NT2/D1 (cell line): ENCODE measurements at regions not wholly inside any gene's neighbourhood (a gene's known extent, or its start where the extent isn't known, plus 50 kb on each side); places are given as distances from the start of the nearest gene placed in this dataset.

Experiments used
- DNase-seq: peaks from one replicate; pipeline ENCODE4 v3.0.0-alpha.2; 2011; ENCODE audit warnings: low read depth, low spot score
- H3K27me3 ChIP-seq: 2 replicates; pipeline ENCODE4 v1.6.0; 2011; ENCODE audit warnings: mild to moderate bottlenecking; ENCODE audit not compliant: insufficient read length, insufficient read depth
- H3K36me3 ChIP-seq: 2 replicates; pipeline ENCODE4 v1.6.1; 2011; ENCODE audit warnings: mild to moderate bottlenecking, low read length, mixed read lengths; ENCODE audit not compliant: insufficient read depth, insufficient read length
- H3K4me1 ChIP-seq: 2 replicates; pipeline ENCODE4 v1.5.1; 2011; ENCODE audit not compliant: insufficient read depth, insufficient read length
- H3K4me3 ChIP-seq: 2 replicates; pipeline ENCODE4 v1.5.1; 2011; ENCODE audit warnings: low read depth; ENCODE audit not compliant: insufficient read length
- H3K9ac ChIP-seq: 2 replicates; pipeline ENCODE4 v1.6.0; 2011; ENCODE audit warnings: low read depth; ENCODE audit not compliant: insufficient read length
- H3K9me3 ChIP-seq: 2 replicates; pipeline ENCODE4 v1.5.1; 2011; ENCODE audit warnings: mild to moderate bottlenecking, low read length; ENCODE audit not compliant: insufficient read depth
- SUZ12 ChIP-seq: IDR thresholded peaks from 2 replicates; pipeline ENCODE4 v1.6.1; 2011; ENCODE audit not compliant: insufficient read length, insufficient read depth; ENCODE audit errors: extremely low read depth
- YY1 ChIP-seq: IDR thresholded peaks from 2 replicates; pipeline ENCODE4 v1.6.1; 2011; ENCODE audit not compliant: insufficient read length, insufficient read depth
- ZNF274 ChIP-seq: IDR thresholded peaks from 2 replicates; pipeline ENCODE4 v1.6.1; 2011; ENCODE audit warnings: mild to moderate bottlenecking, low read depth, low read length

DNA sequence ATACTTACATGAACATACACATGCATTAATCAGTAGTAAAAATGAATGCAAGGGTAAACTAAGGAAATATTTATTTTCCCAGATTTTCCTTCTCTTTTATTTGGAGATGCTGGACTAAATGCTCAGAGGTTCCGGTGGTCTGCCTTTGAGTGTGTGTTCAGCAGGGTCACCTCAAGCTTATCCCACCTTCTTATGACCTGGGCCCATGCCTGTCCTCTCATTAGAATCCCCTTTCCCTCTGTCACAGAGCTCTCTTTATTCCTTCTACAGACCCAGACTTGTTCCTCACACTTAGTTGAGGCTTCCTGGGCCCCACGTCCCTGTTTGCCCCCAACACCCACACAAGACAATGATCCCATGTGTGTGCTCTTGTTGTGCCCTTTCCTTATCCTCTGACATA, 61.6 kb upstream of the TOP3B start:
- no peaks in the 10 kb centered on the region for H3K36me3 ChIP-seq
- TF ChIP-seq ZNF274 (no peak), SUZ12 (no peak)
- H3K4me1 ChIP-seq: no peaks in the 10 kb centered on the region
- H3K4me3 ChIP-seq: no peak overlapping the region
- H3K9ac ChIP-seq: no peak overlapping the region
- DNase-seq: no peak
- H3K9me3 ChIP-seq: no peaks in the 10 kb centered on the region
- peaks cover 98% of the 10 kb centered on the region for H3K27me3 ChIP-seq

DNA sequence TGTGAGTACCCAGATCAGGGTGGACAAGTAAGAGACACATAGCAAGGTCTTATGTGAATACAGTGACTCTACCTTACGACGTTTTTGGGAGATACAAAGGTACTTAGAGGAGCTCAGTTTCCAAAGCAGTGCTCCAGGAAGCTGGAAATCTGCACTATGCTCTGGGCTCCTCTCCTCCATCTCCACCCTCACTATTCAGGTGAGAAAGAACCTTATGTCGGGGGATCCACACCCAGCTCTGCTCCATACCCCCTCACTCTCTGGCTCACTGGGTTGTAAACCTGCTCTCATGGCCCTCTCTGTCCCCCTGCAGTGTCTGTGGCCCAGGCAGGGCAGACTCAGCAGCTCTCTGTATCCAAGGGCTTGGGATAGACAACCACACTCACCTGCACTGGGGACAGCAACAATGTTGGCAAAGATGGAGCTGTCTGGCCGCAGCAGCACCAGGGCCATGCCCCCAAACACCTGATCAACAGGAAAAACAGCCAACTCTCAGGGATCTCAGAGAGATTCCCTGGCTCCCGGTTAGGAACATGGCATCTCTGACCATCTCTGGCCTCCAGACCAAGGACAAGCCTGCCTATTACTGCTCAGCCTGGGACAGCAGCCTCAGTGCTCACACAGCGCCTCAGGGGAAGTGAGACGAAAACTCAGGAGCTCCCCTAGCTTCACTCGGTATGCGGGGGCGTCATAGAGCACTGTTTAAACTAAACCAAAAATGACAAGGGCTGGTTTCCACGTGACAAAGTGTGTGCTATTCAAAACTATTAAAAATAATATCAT, 60.9 kb upstream of the TOP3B start:
- no peak overlapping the region for H3K4me3 ChIP-seq
- H3K4me1 ChIP-seq: no peaks in the 10 kb centered on the region
- peaks cover 98% of the 10 kb centered on the region for H3K27me3 ChIP-seq

GRCh38 chr22:22042599-22043295, 60.2 kb upstream of the TOP3B start:
- H3K27me3 ChIP-seq: peaks cover 100% of the 10 kb centered on the region
- DNase-seq: no peak
- TF ChIP-seq YY1: no peak
- TF ChIP-seq ZNF274: no peak
- no peak overlapping the region for H3K9ac ChIP-seq
- H3K9me3 ChIP-seq: no peaks in the 10 kb centered on the region
- H3K4me3 ChIP-seq: no peak overlapping the region
- no peaks in the 10 kb centered on the region for H3K36me3 ChIP-seq
- H3K4me1 ChIP-seq: no peaks in the 10 kb centered on the region

More for the DNA sequence above, 60.9 kb upstream of the TOP3B start:
- H3K36me3 ChIP-seq: no peaks in the 10 kb centered on the region
- TF ChIP-seq SUZ12 (no peak), YY1 (no peak), ZNF274 (no peak)
- H3K9ac ChIP-seq: no peak overlapping the region
- no peak for DNase-seq
- H3K9me3 ChIP-seq: no peaks in the 10 kb centered on the region

- no peak for TF ChIP-seq ZNF274
- no peak for TF ChIP-seq SUZ12
- no peak for TF ChIP-seq YY1
- no peak for DNase-seq
- Histone ChIP-seq H3K9me3 (no peaks in the 10 kb centered on the region), H3K27me3 (peaks cover 100% of the 10 kb centered on the region), H3K4me3 (no peak overlapping the region), H3K4me1 (no peaks in the 10 kb centered on the region), H3K9ac (no peak overlapping the region), H3K36me3 (no peaks in the 10 kb centered on the region)
Observed at GRCh38 chr22:22042009-22042408, 59.4 kb upstream of the TOP3B start.

- Histone ChIP-seq H3K36me3 (no peaks in the 10 kb centered on the region), H3K27me3 (peaks cover 100% of the 10 kb centered on the region), H3K4me3 (no peak overlapping the region), H3K4me1 (no peaks in the 10 kb centered on the region), H3K9me3 (no peaks in the 10 kb centered on the region), H3K9ac (no peak overlapping the region)
- DNase-seq: no peak
- TF ChIP-seq ZNF274: no peak
- no peak for TF ChIP-seq SUZ12
- no peak for TF ChIP-seq YY1
Observed at GRCh38 chr22:22040908-22041307, 58.3 kb upstream of the TOP3B start.

GRCh38 chr22:22040472-22040871, 57.9 kb upstream of the TOP3B start:
- no peak for TF ChIP-seq YY1
- no peak for TF ChIP-seq SUZ12
- no peak for TF ChIP-seq ZNF274
- no peaks in the 10 kb centered on the region for H3K4me1 ChIP-seq
- no peak overlapping the region for H3K4me3 ChIP-seq
- H3K27me3 ChIP-seq: peaks cover 100% of the 10 kb centered on the region
- no peaks in the 10 kb centered on the region for H3K9me3 ChIP-seq
- H3K36me3 ChIP-seq: no peaks in the 10 kb centered on the region
- H3K9ac ChIP-seq: no peak overlapping the region
- DNase-seq: no peak

DNA sequence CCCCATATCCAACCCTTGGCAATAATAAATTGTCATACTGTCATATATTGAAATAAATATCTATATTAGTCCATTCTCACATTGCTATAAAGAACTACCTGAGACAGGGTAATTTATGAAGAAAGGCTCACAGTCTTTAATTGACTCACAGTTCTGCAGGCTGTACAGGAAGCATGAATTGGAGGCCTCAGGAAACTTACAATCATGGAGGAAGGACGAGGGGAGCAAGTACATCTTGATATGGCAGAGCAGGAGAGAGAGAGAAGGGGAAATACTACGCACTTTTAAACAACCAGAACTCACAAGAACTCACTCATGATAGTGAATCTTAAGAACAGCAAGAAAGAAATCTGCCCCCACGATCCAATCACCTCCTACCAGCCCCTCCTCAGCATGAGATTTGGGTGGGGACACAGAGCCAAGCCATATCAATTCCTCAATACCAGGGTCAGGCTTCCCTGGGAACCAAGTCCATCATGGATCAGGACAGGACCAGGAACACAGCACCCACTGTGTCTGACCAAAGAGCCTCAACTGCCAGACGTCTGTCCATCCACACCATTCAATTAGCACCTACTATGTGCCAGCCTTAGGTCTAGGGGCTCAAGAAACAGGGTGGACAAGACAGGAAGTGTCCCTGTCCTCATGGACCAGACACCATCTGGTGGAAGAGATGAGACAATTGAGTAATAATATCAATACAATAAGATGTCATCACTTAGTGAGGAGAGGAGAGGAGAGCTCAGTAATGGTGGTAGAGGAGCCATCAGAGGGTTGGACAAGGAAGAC, 56.9 kb upstream of the TOP3B start:
- Histone ChIP-seq H3K4me3 (no peak overlapping the region), H3K4me1 (no peaks in the 10 kb centered on the region), H3K9me3 (no peaks in the 10 kb centered on the region), H3K27me3 (peaks cover 100% of the 10 kb centered on the region), H3K36me3 (no peaks in the 10 kb centered on the region), H3K9ac (no peak overlapping the region)
- TF ChIP-seq ZNF274 (no peak), SUZ12 (no peak), YY1 (no peak)
- no peak for DNase-seq
